ENCODE measurements at regions not wholly inside any gene's neighbourhood (a gene's known extent, or its start where the extent isn't known, plus 50 kb on each side); places are given as distances from the start of the nearest gene placed in this dataset.

DNA sequence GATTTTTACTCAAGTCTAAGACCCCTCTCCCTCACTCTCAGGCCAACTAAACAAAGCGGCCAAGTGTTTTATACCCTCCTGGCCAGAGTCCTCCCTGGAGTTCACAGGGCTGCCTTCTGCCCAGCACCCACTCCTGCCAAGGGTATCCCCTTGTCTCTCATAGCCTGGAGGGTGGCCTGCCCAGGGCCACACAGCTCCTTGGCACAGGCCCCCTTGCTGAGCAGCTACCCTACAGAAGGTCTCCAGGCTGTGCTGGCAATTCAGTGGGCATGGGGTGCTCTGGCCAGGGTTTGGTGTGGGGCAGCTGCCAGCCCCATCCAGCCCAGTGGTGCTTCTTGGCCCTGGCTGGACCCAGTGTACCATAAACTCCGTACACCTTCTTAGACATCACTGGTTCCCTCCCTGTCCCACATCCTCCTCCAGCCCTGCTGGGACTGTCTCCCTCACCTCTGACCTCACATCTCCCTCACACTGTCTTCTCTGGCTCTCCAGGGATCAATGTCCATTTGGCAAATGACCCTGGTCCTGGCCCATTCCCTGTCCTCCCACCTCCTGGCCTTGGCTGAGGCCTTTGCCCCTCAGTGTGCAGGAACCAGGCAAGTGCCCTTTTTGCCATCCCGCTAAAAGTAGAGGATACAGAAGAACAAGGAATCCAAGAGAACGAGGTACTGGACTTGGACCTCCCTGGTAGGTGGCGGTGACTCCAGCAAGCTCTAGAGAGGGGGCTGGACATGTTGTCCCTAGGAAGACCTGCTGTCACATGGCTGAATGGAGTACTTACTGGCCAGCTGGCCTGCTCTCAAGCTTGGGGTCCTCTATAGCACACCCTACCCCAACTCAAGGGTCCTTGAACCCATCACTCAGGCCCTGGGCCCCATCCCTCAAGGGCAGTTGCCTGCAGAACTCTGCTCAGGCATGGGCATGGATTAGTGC, 50.0 kb upstream of the TRPM1 start:
- DNase-seq (ENCODE audit: low read depth in 2 of 2) = no peak

DNA sequence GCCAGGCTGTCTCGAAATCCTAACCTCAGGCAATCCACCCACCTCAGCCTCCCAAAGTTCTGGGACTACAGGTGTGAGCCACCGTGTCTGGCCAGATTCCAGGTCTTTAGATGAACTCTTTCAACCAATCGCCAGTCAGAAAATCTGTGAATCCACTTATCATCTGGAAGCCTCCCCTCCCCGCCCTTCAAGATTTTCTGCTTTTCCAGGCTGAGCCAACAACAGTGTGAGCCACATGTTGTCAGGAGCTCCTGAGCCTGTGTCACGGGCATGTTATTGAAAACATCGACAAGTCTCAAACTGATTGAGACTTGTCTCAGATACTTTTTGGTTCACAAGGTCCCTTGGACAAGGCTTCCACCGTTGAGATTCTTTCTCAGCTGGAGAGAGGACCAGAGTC, 52.0 kb upstream of the TRPM1 start:
- no peak for DNase-seq (ENCODE audit: low read depth in 2 of 2)

GRCh38 chr15:31155151-31155550, 53.6 kb upstream of the TRPM1 start:
- DNase-seq (ENCODE audit: low read depth in 2 of 2) = no peak

DNA sequence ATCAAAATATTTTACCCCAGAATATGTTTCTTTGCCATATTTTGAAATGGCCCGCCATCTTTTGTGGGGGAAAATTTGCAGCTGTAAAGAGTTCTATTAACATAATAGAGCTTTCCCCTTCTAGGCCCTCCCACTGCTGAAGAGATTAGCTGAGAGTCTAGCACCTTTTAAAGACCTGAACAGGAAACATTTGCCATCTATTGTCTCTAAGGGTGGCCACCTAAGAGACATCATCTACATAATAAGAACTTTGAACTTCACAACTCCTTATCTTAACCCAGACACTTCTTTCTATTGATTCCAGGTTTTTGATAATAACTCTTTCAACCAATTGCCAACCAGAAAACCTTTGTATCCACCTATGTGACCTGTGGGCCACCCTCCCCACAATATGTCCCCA, 54.7 kb upstream of the TRPM1 start:
- no peak for DNase-seq (ENCODE audit: low read depth in 2 of 2)

DNA sequence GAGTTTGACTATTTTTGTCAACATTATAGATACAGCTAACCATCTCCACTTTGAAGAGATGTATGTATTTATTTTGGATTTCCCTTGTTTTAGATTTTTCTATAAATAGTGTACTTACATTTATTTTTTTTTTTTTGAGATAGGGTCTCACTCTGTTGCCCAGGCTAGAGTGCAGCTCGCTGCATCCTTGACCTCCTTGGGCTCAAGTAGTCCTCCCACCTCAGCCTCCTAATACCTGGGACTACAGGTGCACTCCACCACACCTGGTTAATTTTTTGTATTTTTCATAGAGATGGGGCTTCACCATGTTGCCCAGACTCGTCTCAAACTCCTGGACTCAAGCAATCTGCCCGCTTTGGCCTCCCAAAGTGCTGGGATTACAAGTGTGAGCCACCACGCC, 55.3 kb upstream of the TRPM1 start:
- DNase-seq (ENCODE audit: low read depth in 2 of 2) = no peak

DNA sequence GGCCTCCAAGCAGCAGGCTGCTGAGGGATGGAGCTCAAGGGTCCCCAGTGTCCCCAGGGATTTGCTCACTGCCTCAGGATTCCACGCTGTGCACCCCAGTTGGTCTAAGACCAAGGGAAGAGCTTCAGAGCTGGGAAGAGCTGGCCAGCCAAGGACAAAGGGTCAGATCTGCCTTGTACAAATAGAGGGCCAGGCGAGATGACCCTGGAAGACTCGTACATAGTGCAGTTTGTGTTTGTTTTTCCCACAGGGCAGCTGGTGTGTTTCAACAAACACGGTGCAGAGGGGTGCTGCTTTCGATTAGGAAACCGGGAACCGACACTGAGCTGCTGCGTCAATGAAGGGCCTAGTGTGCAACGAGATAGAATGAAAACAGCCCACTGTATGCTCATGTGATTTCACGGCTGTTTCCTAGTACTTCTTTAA, 56.1 kb upstream of the TRPM1 start:
- no peak for DNase-seq (ENCODE audit: low read depth in 2 of 2)

DNA sequence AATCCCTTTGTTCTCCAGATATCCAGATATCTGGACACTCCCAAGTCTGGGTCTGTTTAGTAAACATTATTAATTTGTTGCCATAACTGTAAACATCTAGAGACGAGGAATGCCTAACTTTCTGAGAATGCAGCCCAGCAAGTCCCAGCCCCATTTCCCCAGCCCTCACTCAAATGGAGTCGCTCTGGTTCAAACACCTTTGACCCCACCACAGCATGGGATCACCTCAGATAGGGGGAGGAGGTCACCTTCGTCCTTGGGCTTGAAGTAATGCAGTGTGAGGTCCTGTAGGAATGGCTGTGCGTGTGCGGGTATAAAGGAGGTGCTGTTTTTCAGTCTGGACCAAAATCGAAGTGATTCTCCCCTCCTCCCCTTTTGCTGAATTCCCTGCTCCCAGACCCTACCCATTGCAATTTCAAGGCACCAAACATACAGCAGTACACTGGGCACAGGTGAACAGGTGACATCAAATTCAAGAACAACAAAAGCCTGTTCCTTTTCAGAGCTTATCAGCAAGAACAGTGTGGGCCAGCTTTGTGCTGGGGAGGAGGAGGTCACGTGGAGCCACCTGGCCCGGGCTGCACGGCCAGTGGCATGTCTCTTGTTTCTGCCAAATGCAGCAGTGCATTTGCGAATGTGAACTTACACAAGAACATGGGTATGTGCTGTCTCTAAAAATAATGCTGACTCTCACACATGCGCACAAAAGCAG, 57.5 kb upstream of the TRPM1 start:
- no peak for DNase-seq (ENCODE audit: low read depth in 2 of 2)

DNA sequence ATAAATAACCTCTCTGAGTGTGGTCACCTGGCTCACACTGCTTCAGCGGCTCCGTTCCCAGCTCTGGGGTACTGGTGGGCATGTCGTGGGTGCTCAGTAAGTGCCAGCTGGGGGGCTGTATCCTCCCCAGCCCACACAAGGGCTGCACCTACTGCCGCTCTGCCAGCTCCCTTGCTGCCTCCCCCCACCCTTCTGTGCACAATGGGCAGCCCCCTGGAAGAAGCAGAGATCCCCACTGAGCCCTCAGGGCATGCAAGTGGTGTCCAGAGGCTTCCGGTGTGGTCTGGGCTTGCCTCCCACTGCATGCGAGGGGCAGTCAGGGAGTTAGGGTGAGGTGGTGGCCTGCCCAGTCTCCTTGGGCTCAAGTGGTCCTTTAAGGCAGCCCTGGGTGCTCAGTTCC, 58.3 kb upstream of the TRPM1 start:
- no peak for DNase-seq (ENCODE audit: low read depth in 2 of 2)

DNA sequence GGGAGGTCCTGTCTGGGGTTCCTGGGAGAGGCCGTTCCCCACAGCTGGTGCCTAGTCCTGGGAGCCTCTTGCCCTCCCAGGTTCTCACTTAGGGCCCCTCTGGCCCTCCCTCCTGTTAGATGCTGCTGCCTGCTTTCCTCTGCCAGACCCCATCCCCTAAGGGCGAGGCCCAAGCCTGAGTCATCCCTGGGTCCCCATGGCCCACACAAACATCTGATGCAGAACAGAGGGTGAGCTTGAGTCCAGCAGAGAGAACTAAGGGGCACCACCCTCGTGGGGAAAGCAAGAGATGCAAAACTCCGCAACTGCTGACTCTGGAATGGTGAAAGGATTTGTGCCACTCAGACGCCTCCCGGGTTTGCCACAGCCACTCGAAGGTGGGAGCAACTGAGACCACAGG, 58.8 kb upstream of the TRPM1 start:
- DNase-seq (ENCODE audit: low read depth in 2 of 2) = no peak

DNA sequence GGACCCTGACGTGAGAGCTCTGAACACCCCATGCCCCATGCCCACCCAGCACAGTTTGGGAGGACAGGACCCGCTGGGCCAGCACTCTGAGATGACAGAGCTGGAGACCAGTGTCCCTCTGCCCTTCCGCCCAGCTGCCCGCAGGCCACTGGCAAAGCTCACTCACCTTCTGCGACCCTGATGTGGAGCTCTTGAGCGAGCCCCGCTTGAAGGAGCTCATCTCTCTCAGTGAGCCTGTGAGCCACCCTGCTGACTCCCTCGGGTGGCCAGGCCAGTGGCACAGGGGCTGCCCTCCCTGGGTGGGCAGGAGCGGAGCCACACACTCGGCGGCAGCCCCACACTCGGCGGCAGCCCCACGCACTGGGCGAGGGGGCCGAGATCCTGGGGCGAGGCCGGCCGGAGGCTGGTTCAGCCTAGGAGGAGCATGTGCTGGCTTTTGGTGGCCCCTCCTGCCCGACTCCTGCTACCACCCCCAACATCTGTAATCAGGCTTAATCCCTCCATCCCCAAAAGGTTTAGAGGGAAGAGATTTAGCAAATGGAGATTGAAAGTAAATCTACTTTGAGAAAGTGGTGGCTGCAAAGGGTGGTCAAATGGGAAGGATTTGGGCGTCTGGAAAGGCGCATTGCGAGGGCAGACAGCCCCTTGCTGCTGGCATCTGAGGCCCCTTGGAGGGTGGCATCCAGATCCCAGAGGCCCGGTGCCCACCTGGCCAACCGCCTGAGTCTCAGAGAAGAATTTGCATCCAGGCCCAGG, 59.4 kb upstream of the TRPM1 start:
- DNase-seq (ENCODE audit: low read depth in 2 of 2) = no peak

DNA sequence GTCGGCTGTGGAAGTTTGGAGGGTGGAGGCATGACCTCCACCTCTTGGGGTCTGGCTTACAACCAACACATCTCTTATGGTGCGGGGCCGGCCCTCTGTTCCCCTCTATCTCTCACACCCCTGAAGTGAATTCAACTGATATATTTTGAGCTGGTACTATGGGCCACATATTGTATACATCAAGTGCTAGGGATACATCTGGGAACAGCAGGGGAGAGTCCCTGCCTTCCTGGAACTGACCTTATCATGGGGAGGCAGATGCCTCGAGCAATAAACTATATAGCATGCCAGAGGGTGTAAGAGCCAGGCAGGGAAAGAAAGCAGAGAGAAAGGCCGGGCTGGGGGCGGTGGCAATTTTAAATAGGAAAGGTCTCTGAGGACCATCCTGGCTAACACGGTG, 60.4 kb upstream of the TRPM1 start:
- no peak for DNase-seq (ENCODE audit: low read depth in 2 of 2)

GRCh38 chr15:31162721-31163510, 61.4 kb upstream of the TRPM1 start:
- DNase-seq (ENCODE audit: low read depth in 2 of 2) = no peak

- DNase-seq (ENCODE audit: low read depth in 2 of 2) = no peak
Measured at GRCh38 chr15:31163769-31164572, 62.4 kb upstream of the TRPM1 start.

DNA sequence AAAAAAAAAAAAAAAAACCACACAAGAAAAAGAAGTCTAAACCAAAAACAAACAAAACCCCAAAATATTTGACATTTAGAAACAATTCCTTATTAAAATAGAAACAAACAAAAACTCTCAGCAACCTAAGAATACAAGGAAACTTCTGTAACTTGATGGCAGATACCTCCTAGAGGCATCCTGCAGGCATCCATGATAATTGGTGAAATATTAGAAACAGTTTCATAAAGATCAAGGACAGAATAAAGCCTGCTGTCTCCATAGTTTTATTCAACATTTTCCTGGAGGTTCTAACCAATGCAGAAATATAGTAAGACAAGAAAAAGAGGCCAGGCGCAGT, 63.0 kb upstream of the TRPM1 start:
- no peak for DNase-seq (ENCODE audit: low read depth in 2 of 2)

DNA sequence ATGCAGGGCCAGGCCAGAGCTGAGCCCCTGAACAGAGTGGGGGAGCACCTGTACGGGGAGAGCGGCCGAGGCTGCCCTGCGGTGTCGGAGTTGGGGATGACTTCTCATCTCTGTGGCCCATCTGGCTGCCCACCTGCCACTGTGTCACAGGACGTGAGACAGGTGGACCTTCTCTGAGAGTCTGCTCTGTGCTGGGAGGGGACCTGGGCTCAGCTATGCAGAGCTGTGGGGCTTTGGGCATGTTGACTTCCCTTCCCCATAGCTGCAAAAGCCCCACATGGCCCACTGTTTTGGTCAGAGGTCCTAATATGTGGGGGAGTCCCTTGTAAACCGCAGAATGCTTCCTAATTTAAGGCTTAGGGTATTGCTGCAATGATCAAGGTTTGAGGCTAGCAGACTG, 68.0 kb upstream of the TRPM1 start:
- DNase-seq (ENCODE audit: low read depth in 2 of 2) = no peak

- no peak for DNase-seq (ENCODE audit: low read depth in 2 of 2)
Measured at GRCh38 chr15:31171731-31172130, 70.2 kb upstream of the TRPM1 start.

GRCh38 chr15:31172606-31173005, 71.1 kb upstream of the TRPM1 start:
- no peak for DNase-seq (ENCODE audit: low read depth in 2 of 2)

DNA sequence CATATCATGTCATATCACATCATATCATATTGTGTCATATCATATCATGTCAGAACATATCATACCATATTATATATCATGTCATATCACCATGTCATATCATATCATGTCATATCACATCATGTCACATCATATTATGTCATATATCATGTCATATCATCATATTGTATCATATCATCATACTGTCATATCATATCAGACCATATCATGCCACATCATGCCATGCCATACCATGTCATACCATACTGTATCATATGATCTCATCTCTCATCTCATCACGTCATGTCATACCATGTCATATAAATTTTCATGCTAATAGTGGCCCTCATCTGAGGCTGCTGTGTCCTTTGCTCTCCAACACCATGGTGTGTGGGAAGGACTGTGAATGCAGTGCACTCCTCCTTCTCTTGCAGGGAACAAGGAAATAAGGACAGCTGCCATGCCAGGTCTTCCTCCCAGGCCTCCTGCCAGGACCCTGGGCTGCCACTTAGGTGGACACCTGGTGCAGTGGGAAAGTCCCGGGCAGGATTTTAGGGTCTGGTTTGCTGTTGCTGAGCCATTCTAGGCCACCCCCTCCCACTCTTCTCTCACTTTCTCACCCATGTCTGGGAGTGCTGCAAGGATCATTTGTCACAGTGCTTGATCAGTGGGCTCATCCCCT, 72.4 kb upstream of the TRPM1 start:
- no peak for DNase-seq (ENCODE audit: low read depth in 2 of 2)

DNA sequence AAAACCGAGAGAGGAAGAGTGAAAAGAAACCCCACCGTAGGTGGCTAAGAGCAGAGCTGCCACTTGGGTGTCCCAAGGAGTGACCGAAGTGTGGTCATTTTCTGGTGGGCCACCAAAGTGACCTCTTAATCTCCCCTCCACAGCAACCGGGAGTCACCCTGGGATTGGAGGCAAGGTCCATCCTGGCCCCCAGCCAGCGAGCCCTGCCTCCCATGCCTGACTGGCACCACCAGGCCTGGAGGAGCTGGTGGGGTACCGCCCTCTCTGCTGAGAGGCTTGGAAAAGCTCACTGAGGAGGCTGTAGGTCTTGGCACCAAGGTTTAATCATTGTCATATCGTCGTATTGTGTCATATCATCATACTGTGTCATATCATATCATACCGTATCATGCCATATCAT, 74.0 kb upstream of the TRPM1 start:
- DNase-seq (ENCODE audit: low read depth in 2 of 2) = no peak

GRCh38 chr15:31177951-31178350, 76.4 kb upstream of the TRPM1 start:
- no peak for DNase-seq (ENCODE audit: low read depth in 2 of 2)

All from stimulated activated CD4-positive, alpha-beta T cell treated with anti-CD3 and anti-CD28 coated beads, Interleukin-1b, Interleukin-23, amount 100 ng/mL, for 4 hours (primary cell).